ENCODE measurements at regions not wholly inside any gene's neighbourhood (a gene's known extent, or its start where the extent isn't known, plus 50 kb on each side); places are given as distances from the start of the nearest gene placed in this dataset.

- ChIA-PET POLR2A (no interaction called here), CTCF (ENCODE audit: unreplicated experiment) (no interaction called here)
- H3K79me2 ChIP-seq (ENCODE audit: insufficient read depth, low read depth, low read length) = no peaks in the 10 kb centered on the region
- DNase-seq (ENCODE audit: low spot score) = no peak
- BruUV-seq (replicated peaks) = no TSS peak
- H3K9me2 ChIP-seq (ENCODE audit: insufficient read depth, low read length) = no peaks in the 10 kb centered on the region
- H3K4me1 ChIP-seq (ENCODE audit: insufficient read depth, low read length, poor library complexity, severe bottlenecking) = no peaks in the 10 kb centered on the region
- intact Hi-C loops (cut with micrococcal nuclease; ENCODE audit: unreplicated experiment) = no loop called here
- no peak overlapping the region for H3K4me3 ChIP-seq (ENCODE audit: low read depth, low read length, poor library complexity, severe bottlenecking)
- no peak overlapping the region for H3K4me2 ChIP-seq (ENCODE audit: low read length)
- no peak for TF ChIP-seq EZH2phosphoT487 (IDR thresholded peaks at IDR 0.05; ENCODE audit: borderline replicate concordance, low read depth, low read length)
- H4K20me1 ChIP-seq (ENCODE audit: insufficient read depth, low read length) = no peaks in the 10 kb centered on the region
- H3K9me3 ChIP-seq (ENCODE audit: low read length) = no peaks in the 10 kb centered on the region
- no peak overlapping the region for H2AFZ ChIP-seq (ENCODE audit: low read length)
- H3K36me3 ChIP-seq (ENCODE audit: insufficient read depth, low read length) = no peaks in the 10 kb centered on the region
- H3K27ac ChIP-seq (ENCODE audit: low read depth, low read length, poor library complexity, severe bottlenecking) = no peak overlapping the region
These were observed 138.9 kb upstream of the RARB start for GRCh38 chr3:25289156-25289555.

GRCh38 chr3:25289663-25290062, 138.4 kb upstream of the RARB start:
- H3K9me2 ChIP-seq (ENCODE audit: insufficient read depth, low read length) = no peaks in the 10 kb centered on the region
- no peak overlapping the region for H3K27ac ChIP-seq (ENCODE audit: low read depth, low read length, poor library complexity, severe bottlenecking)
- ChIA-PET CTCF (ENCODE audit: unreplicated experiment) (no interaction called here), POLR2A (no interaction called here)
- no peaks in the 10 kb centered on the region for H3K36me3 ChIP-seq (ENCODE audit: insufficient read depth, low read length)
- H3K79me2 ChIP-seq (ENCODE audit: insufficient read depth, low read depth, low read length) = no peaks in the 10 kb centered on the region
- TF ChIP-seq EZH2phosphoT487 (IDR thresholded peaks at IDR 0.05; ENCODE audit: borderline replicate concordance, low read depth, low read length) (no peak), CTCF (conservative IDR thresholded peaks at IDR 0.05; ENCODE audit: low read length) (no peak)
- no peaks in the 10 kb centered on the region for H4K20me1 ChIP-seq (ENCODE audit: insufficient read depth, low read length)
- BruUV-seq (replicated peaks) = no TSS peak
- H3K9me3 ChIP-seq (ENCODE audit: low read length) = no peaks in the 10 kb centered on the region
- no peak overlapping the region for H3K4me2 ChIP-seq (ENCODE audit: low read length)
- no peak overlapping the region for H2AFZ ChIP-seq (ENCODE audit: low read length)
- no peak for DNase-seq (ENCODE audit: low spot score)
- intact Hi-C loops (cut with micrococcal nuclease; ENCODE audit: unreplicated experiment) = no loop called here
- no peaks in the 10 kb centered on the region for H3K4me1 ChIP-seq (ENCODE audit: insufficient read depth, low read length, poor library complexity, severe bottlenecking)
- H3K4me3 ChIP-seq (ENCODE audit: low read depth, low read length, poor library complexity, severe bottlenecking) = no peak overlapping the region

- Histone ChIP-seq H3K27ac (ENCODE audit: low read depth, low read length, poor library complexity, severe bottlenecking) (no peak overlapping the region), H3K4me2 (ENCODE audit: low read length) (no peak overlapping the region), H3K79me2 (ENCODE audit: insufficient read depth, low read depth, low read length) (no peaks in the 10 kb centered on the region), H3K9me2 (ENCODE audit: insufficient read depth, low read length) (no peaks in the 10 kb centered on the region), H4K20me1 (ENCODE audit: insufficient read depth, low read length) (no peaks in the 10 kb centered on the region), H3K4me3 (ENCODE audit: low read depth, low read length, poor library complexity, severe bottlenecking) (no peak overlapping the region), H3K4me1 (ENCODE audit: insufficient read depth, low read length, poor library complexity, severe bottlenecking) (no peaks in the 10 kb centered on the region), H2AFZ (ENCODE audit: low read length) (no peak overlapping the region), H3K9me3 (ENCODE audit: low read length) (no peaks in the 10 kb centered on the region), H3K36me3 (ENCODE audit: insufficient read depth, low read length) (no peaks in the 10 kb centered on the region)
- TF ChIP-seq EZH2phosphoT487 (IDR thresholded peaks at IDR 0.05; ENCODE audit: borderline replicate concordance, low read depth, low read length) (no peak), CTCF (conservative IDR thresholded peaks at IDR 0.05; ENCODE audit: low read length) (no peak)
- BruUV-seq (replicated peaks) = no TSS peak
- ChIA-PET POLR2A (no interaction called here), CTCF (ENCODE audit: unreplicated experiment) (no interaction called here)
- no peak for DNase-seq (ENCODE audit: low spot score)
- intact Hi-C loops (cut with micrococcal nuclease; ENCODE audit: unreplicated experiment) = no loop called here
These were observed 136.6 kb upstream of the RARB start for GRCh38 chr3:25291481-25291905.

Data from OCI-LY7 (cell line).